ENCODE measurements at regions not wholly inside any gene's neighbourhood (a gene's known extent, or its start where the extent isn't known, plus 50 kb on each side); places are given as distances from the start of the nearest gene placed in this dataset.
"Not testable (repeated sequence)": the region's sequence is repeated elsewhere in the genome, so short reads cannot be mapped to it uniquely, and the experiment has no call there.

GRCh38 chr5:159497221-159497620 is 166.9 kb upstream of the IL12B start:
- DNase-seq (ENCODE audit: low read depth in 1 of 2, low spot score in 1 of 2): no peak
- H3K27me3 ChIP-seq (ENCODE audit: insufficient read depth, poor library complexity, severe bottlenecking): peaks cover 2% of the 10 kb centered on the region
- no peak overlapping the region for H3K27ac ChIP-seq (replicated peaks)
- TF ChIP-seq POLR2AphosphoS5 (IDR thresholded peaks at IDR 0.05; ENCODE audit: low read depth) (no peak), SPI1 (IDR thresholded peaks at IDR 0.05; ENCODE audit: borderline replicate concordance, low read depth) (no peak), CTCF (IDR thresholded peaks at IDR 0.05; ENCODE audit: insufficient read depth, low read length) (no peak), GABPA (IDR thresholded peaks at IDR 0.05; ENCODE audit: low read depth) (no peak)
- TF ChIP-seq, protein P1, sequence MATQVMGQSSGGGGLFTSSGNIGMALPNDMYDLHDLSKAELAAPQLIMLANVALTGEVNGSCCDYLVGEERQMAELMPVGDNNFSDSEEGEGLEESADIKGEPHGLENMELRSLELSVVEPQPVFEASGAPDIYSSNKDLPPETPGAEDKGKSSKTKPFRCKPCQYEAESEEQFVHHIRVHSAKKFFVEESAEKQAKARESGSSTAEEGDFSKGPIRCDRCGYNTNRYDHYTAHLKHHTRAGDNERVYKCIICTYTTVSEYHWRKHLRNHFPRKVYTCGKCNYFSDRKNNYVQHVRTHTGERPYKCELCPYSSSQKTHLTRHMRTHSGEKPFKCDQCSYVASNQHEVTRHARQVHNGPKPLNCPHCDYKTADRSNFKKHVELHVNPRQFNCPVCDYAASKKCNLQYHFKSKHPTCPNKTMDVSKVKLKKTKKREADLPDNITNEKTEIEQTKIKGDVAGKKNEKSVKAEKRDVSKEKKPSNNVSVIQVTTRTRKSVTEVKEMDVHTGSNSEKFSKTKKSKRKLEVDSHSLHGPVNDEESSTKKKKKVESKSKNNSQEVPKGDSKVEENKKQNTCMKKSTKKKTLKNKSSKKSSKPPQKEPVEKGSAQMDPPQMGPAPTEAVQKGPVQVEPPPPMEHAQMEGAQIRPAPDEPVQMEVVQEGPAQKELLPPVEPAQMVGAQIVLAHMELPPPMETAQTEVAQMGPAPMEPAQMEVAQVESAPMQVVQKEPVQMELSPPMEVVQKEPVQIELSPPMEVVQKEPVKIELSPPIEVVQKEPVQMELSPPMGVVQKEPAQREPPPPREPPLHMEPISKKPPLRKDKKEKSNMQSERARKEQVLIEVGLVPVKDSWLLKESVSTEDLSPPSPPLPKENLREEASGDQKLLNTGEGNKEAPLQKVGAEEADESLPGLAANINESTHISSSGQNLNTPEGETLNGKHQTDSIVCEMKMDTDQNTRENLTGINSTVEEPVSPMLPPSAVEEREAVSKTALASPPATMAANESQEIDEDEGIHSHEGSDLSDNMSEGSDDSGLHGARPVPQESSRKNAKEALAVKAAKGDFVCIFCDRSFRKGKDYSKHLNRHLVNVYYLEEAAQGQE (IDR thresholded peaks at IDR 0.05; ENCODE audit: insufficient replicate concordance, low read depth): no peak
- H3K4me3 ChIP-seq (replicated peaks; ENCODE audit: insufficient read depth, low read length): no peak overlapping the region

DNA sequence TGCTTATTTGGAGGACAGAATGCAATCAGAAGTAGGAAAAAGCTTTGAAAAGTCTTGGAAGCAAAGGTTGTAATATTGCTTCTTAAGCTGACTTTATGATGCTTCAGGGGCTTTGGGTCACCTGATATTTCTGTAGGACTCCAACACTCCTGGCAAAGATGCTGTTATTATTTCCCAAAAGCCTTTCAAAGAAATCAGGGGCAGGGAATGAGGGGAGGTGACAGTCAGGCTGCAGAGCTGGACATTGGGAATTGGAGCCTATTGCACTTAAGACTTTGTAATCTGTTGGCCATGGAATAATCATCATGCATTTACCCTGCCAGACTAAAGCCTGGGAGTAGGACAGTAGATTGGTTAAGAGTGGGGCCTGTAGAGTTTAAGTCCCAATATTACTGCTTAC is 168.3 kb upstream of the IL12B start:
- TF ChIP-seq GABPA (IDR thresholded peaks at IDR 0.05; ENCODE audit: low read depth) (no peak), CTCF (IDR thresholded peaks at IDR 0.05; ENCODE audit: insufficient read depth, low read length) (no peak), SPI1 (IDR thresholded peaks at IDR 0.05; ENCODE audit: borderline replicate concordance, low read depth) (no peak), POLR2AphosphoS5 (IDR thresholded peaks at IDR 0.05; ENCODE audit: low read depth) (no peak)
- TF ChIP-seq, protein P1 (IDR thresholded peaks at IDR 0.05; ENCODE audit: insufficient replicate concordance, low read depth): no peak
- H3K4me3 ChIP-seq (replicated peaks; ENCODE audit: insufficient read depth, low read length): no peak overlapping the region
- H3K27me3 ChIP-seq (ENCODE audit: insufficient read depth, poor library complexity, severe bottlenecking): peaks cover 2% of the 10 kb centered on the region
- H3K27ac ChIP-seq (replicated peaks): no peak overlapping the region
- DNase-seq (ENCODE audit: low read depth in 1 of 2, low spot score in 1 of 2): no peak

DNA sequence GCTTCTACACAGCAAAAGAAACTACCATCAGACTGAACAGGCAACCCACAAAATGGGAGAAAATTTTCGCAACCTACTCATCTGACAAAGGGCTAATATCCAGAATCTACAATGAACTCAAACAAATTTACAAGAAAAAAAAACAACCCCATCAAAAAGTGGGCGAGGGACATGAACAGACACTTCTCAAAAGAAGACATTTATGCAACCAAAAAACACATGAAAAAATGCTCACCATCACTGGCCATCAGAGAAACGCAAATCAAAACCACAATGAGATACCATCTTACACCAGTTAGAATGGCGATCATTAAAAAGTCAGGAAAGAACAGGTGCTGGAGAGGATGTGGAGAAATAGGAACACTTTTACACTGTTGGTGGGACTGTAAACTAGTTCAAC is 171.8 kb upstream of the IL12B start:
- H3K4me3 ChIP-seq (replicated peaks; ENCODE audit: insufficient read depth, low read length); H3K27ac ChIP-seq (replicated peaks); H3K27me3 ChIP-seq (ENCODE audit: insufficient read depth, poor library complexity, severe bottlenecking); DNase-seq (ENCODE audit: low read depth in 1 of 2, low spot score in 1 of 2): not testable (repeated sequence)

DNA sequence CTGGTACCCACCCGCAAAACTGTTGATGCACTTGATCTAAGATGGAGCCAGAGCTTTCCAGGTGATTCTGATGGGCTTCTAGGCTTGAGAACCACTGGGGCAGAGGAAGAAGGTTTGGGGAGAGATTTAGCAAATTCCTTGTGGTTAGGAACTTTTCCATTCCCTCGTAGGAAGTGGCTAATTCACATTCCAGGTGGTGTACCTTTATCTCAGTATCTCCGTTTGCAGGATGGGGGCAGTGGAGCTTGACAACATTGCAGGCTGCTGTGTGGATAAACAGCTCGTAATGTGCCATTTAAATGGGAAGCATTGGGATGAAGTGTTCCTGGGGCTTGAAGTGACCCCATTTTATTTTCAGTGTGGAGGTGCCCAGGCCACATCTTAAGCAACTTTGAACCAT is 172.9 kb upstream of the IL12B start:
- DNase-seq (ENCODE audit: low read depth in 1 of 2, low spot score in 1 of 2): no peak
- H3K27me3 ChIP-seq (ENCODE audit: insufficient read depth, poor library complexity, severe bottlenecking): no peaks in the 10 kb centered on the region
- H3K4me3 ChIP-seq (replicated peaks; ENCODE audit: insufficient read depth, low read length): no peak overlapping the region
- no peak overlapping the region for H3K27ac ChIP-seq (replicated peaks)
- TF ChIP-seq POLR2AphosphoS5 (IDR thresholded peaks at IDR 0.05; ENCODE audit: low read depth): no peak

- no peak overlapping the region for H3K4me3 ChIP-seq (replicated peaks; ENCODE audit: insufficient read depth, low read length)
- DNase-seq (ENCODE audit: low read depth in 1 of 2, low spot score in 1 of 2): no peak
- H3K27ac ChIP-seq (replicated peaks): no peak overlapping the region
- TF ChIP-seq POLR2AphosphoS5 (IDR thresholded peaks at IDR 0.05; ENCODE audit: low read depth) (no peak), CTCF (IDR thresholded peaks at IDR 0.05; ENCODE audit: insufficient read depth, low read length) (no peak), SPI1 (IDR thresholded peaks at IDR 0.05; ENCODE audit: borderline replicate concordance, low read depth) (no peak), GABPA (IDR thresholded peaks at IDR 0.05; ENCODE audit: low read depth) (no peak)
- TF ChIP-seq, protein P1 (IDR thresholded peaks at IDR 0.05; ENCODE audit: insufficient replicate concordance, low read depth): no peak
- H3K27me3 ChIP-seq (ENCODE audit: insufficient read depth, poor library complexity, severe bottlenecking): no peaks in the 10 kb centered on the region
These were observed 174.0 kb upstream of the IL12B start for GRCh38 chr5:159504106-159504856.
